GM21529 (cell line): ENCODE measurements at regions not wholly inside any gene's neighbourhood (a gene's known extent, or its start where the extent isn't known, plus 50 kb on each side); places are given as distances from the start of the nearest gene placed in this dataset.
"Not testable (repeated sequence)": the region's sequence is repeated elsewhere in the genome, so short reads cannot be mapped to it uniquely, and the experiment has no call there.

Experiments used
- ATAC-seq: cut with Tn5 transposase; IDR thresholded peaks from one replicate; pipeline ENCODE4 v1.9.1; 2021; ENCODE audit not compliant: unreplicated experiment

DNA sequence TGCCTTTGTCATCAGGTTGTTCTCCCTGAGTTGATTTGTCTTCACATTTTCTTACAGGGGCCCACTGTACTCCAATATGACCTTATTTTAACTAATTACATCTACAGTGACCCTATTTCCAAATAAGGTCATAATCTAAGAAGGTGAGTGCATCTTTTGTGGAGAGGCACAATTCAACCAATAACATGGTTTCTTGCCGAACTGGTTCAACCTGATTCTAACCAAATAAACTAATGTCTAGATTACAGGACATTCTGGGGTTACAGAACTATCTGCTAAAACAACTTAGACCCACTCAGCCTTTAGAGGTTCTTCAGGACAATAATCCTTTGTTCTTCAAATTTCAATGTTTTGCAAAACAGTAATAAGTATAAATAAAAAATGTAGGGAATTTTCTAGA lies 496.5 kb upstream of the SOX11 start:
- ATAC-seq: no peak

DNA sequence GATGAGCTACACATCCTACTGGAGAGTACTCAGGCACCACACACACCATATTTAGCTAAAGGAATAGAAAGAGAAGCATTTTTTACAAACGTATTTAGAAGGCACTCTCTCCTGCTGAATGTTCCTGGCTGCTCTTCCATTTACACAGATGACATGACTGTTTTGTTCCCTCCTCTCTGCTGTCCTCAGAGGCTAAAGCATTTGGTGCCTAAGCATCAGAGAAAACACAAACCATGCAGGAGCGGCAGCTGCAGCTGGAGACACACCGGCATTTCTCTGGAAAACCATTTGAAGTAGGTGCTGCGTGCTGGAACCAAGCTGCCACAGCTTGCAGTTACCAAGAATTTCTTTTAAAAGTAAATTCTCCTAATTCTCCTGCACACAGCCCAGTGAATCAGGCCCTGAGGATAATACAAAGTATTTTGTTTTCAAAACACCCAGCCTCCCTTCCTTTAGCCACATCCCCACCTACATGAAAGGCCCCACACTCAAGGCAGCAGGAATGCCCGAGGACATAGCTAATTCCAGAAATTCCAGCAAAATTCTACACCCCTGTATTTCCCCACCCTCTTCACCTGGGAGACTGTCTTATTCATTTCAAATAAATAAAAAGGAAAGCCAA lies 488.9 kb upstream of the SOX11 start:
- no peak for ATAC-seq

DNA sequence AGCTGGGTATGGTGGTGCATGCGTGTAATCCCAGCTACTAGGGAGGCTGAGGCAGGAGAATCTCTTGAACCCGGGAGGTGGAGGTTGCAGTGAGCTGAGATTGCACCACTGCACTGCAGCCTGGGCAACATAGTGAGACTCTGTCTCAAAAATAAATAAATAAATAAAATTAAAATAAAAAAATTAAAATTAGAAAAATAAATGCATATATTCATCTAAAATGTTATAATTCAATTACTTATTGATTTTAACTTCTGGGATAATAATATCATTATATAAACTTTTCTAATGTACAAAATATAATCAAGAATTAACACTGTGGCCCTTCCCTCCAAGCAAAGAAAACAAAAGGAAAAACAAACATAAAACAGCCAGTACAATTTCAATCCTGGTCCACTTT lies 485.4 kb upstream of the SOX11 start:
- ATAC-seq: not testable (repeated sequence)

DNA sequence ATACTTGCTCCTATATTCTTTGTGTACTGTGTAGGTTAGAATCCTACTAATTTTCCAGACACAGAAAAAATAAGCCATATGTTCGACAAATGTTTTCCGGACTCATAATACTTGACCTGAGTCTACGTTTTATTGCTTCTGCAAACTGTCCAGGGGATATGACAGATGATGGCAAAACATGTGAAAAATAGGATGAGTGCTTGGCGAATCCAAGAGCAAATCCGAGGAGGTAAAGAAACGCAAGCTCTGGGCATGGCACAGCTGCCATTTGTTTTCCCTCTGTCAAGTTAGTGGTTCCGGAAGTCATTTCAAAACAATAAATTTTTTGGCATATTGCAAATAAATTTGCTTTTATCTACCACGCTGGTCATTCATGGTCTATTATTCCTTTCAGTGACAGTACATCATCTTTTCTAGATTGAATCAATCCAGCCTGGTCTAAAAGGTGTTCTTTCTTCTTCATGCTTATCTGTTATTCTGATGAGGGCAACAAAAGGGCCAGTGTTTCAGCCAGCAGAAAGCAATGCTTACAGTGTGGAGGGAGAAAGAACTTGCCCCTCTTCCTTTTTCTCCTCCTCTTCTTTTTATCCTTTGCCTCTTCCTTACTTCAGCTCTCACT lies 476.1 kb upstream of the SOX11 start:
- ATAC-seq: no peak

DNA sequence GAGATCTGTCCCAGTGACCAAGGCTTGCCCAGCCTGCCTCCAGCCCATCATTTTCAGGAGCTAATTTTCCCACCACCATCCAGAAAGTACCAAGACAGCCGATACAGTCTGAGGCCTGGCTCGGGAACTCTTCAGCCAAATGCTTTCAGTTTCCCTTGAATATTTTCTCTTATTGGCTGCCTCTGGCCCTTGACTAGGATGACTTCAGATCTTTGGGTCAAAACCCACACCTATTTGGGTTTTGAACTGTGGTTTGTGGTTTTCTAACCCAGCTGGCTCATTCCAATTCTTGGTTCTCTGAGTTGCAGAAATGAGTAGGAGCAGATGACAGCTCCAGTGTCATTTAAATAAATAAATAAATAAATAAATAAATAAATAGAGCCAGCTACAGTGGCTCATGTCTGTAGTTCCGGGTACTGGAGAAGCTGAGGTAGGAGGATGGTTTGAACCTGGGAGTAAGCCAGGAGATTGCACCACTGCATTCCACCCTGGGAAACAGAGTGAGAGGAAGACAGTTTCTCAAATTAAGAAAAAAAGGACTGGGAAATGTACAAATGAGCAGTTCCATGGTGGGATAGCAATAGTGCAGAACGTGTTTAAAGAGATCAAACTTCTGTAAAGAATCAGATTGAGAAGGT lies 465.0 kb upstream of the SOX11 start:
- no peak for ATAC-seq

DNA sequence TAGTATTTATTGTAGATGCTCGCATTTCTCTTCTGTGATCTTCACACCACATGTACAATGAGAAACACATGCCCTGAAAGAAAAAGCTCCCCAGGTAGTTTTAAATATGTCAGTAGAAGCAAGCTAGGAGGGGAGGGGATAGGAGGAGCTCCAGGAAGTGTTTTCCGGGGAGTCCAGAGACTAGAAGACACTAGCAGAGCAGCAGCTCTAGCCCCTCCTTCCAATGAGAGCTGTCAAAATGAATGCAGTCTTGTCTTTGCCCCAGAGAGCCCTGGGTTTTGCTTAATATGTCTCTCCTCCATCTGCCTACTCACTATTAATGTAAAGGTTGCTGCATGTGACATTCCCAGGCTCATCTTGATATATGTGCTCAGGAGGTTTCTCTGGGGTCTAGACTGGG lies 462.6 kb upstream of the SOX11 start:
- no peak for ATAC-seq

DNA sequence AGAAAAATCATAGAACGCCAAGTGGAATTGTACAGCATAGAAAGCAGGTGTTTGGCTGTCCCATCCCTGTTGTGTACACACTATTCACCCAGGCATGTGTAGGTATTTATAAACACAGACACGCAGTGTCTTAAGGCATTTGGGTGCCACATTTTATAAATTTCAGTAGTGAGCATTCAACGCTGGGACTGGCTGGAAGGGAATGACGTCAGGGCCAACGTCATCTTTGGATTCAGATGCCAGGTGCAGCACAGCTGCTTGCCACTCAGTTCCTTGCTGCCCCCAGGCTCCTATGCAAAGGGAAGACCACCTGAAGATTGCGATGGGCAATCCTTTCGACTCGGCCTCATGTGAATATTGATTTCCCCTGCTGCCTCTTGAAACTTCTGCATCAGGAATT lies 461.7 kb upstream of the SOX11 start:
- ATAC-seq: no peak

DNA sequence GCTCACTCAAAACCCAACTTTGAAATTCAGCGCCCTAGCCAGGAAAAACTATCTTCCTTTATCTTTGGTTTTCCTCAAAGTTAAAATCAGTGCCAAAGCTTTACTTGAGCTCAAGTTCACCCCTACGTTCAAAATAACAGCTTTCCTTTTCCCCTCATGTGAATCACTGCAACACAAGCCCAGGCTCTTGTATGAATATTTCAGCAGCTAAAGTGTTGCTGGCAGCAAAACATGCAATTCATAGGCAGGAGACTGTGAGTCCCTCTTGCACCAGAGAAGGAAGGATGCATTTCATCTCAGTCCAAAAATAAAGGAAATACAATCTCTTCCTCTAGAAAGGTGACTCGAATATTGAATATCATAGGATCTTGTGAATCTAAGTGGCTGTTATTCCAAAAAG lies 461.3 kb upstream of the SOX11 start:
- no peak for ATAC-seq

DNA sequence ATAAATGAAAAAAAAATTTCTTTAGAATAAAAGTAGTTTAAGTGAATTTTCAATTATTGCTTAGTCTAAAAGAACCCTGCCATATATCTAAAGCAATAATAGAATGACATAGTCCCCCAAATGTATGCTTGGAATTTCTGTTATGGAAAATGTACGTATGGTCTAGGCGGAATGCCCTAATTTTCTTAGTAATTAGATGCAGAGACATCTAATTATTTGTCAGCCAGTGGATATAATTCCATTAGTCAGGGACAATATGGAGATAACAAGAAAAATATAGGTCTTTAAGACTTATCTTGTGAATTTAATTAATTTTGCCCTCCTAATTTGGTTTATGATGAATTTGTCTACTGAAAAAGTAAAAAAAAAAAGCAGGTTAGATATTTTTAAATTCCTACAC lies 460.9 kb upstream of the SOX11 start:
- no peak for ATAC-seq

DNA sequence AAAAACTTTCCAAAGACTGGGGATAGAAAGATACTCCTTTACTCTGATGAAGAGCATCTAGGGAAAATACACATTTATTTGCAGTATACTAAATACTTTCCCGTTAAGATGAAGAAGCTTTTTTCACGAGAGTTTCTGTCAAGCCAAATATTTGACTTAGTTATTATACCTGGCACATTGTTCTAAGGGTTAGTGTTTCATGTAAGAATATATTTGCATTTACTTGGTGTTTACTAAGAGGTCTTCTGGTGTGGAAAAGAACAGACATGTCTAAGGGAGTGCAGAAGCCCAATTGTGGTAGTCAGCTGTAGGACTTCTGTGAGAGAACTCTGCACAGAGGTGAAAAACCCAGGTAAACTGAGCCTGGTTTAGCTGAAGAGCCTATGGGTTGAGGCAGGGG lies 457.6 kb upstream of the SOX11 start:
- ATAC-seq: no peak

DNA sequence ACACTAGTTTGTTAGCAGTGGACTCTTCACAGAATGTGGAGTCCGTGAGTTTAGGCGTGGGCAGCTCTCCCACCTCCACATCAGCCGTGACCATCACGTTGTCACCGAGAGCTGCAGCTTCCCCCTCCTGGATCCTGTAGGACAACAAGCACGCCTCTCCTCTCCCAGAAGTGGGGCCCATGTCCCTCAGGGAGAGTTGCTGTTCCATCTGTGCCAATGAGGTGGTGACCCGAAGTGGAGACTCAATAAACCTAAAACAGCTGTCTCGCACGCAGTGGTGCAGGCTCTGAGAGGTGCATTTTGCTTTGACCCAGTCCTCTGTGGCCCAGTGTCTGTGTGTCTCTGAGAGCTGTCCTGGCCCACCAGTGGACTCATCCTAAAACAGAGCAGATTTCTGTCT lies 456.5 kb upstream of the SOX11 start:
- ATAC-seq: no peak

DNA sequence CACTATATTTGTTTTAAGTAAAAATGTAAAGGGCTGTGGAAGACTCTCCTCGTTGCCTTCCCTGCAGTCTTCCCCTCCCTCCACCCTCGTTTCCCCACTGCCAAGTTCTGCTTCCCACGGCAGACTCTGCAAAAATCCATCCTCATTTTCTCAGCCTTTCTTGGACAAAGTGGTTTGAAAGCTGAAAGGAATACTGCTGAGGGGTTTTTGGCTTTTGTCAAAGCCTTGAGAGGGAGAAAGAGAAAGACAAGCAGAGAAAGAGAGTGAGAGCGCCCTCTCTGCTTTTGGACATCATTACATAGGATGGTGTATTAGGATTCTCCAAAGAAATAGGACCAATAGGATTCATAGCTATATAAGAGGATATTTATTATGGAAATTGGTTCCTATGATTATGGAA lies 455.9 kb upstream of the SOX11 start:
- no peak for ATAC-seq

DNA sequence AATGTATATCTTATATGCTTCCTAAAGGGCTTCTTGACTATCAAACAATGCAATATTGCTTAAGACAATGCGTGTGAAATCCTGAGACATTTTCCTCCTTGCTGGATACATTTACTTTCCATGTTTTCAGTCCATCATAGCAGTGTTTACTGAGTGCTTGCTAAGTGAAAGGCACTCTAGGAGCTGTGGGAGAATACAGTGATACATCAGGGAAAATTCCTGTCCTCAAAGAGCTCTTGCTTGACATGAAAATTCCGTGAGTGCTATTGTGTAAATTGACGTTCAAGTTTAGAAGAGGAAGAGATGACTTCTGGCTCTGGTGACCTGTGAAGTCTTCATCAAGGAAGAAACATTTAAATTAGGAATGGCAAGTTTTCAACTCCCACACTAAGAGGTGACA lies 449.4 kb upstream of the SOX11 start:
- ATAC-seq: no peak

DNA sequence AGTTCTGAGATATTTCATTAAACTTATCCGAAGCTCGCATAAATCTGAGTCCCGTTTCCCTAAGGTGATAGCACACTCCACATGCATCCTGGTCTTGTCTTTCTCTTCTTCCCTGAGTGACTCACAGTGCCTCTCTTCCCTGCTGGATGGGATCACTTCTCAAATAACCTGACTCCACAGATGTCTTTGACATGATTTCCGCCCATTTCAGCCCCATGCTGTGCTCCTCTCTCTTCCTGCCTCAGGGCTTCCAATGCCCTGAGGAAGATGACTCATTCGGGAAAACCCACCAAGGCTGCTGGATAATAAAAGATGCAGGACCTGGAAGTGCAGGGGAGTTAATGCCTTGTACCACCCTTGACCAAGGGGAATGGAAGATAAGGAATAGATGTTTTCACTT lies 441.7 kb upstream of the SOX11 start:
- ATAC-seq: no peak

DNA sequence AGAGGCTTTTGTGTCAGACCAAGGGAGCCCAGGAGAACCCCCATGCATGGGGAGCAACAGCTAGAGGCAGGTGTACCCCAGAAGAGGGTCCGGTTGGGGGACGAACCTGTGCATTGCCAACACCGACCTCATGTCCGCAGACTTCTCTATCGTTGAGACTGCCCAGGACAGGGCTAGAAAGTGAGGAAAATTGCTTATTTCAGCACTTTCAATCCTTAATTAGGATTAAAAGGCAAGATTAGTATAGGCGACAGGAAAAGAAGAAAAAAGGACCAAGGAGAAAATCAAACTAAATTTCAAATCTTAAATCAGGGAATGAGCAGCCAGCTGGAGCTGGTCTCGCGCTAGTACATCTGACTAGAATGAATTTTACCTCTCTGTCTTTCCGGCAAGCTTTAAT lies 438.9 kb upstream of the SOX11 start:
- no peak for ATAC-seq

DNA sequence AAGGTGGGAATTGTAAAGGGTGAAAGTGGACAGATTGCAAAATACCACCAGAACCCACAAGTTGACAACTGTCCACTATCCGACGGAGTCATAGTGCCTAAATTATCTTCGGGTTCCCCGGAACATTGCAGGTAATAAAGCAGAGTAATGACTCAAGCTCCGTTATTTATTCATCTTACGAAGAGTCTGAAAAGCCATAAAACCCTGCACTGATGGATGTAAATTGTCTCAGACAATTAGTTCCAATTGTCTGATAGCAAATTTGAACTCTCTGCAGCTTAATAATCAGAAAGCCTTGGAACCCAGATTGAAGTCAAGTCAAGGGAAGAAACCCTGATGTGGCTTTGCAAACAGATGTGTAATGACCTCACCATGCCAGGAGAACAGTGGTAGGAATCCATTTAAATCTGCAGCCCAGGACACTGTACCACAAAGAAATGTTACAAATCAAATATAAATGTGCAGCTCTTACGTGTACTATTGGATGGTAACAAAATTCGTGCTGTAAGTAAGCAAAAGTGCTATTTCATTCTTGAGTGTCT lies 437.3 kb upstream of the SOX11 start:
- no peak for ATAC-seq

DNA sequence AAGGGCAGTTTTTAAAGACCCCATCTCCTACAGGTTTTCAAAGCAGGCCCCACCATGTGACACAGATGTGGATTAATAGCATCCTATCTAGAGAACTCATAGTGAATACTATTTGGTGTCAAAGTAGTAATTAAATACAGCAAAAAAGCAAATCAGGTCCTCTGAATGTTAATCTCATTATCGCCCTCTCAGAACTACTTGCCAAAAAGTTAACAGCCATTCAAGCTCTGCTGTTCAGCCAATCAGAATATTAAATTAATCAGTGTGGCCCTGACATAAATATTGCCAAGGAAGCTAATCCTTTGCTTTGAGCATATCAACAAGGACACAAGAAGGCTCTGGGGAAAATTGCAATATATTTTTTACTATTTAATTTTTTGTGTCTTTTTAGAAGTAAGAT lies 428.9 kb upstream of the SOX11 start:
- no peak for ATAC-seq

DNA sequence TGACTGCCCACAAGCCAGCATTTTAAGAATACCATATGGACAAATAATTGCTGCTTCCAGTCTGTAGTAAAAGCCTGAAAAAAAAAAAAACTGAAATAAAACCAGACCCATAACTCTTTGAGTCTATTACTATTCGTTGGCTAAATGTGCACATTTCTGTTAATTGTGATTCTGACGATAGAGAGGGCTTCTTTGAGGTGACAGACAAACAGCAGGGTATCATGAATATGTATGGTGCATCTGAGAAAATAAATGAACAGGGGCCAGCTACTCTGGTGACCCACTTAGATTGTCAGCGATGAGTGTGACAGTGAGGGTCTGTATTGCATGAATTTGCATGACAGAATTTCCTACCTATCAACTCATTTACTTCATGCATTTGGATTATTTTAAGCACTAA lies 427.8 kb upstream of the SOX11 start:
- no peak for ATAC-seq

DNA sequence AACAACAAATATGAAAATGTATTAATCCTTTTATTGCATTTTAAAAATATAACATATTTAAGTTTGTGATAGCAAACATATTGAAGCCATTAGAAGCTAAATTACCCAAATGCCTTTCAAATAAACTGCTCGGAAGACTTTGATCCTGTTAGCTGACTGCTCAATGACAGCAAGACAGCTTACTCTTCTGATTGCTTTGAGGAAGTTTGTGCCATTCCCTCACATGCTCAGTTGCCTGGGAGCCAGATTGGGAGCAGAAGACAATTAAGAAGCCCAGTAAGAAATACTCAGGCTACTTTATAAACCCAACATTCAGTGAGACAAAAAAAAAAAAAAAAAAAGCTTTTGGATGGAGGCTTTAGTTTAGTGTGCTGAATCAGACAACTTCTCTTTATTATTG lies 407.1 kb upstream of the SOX11 start:
- no peak for ATAC-seq

DNA sequence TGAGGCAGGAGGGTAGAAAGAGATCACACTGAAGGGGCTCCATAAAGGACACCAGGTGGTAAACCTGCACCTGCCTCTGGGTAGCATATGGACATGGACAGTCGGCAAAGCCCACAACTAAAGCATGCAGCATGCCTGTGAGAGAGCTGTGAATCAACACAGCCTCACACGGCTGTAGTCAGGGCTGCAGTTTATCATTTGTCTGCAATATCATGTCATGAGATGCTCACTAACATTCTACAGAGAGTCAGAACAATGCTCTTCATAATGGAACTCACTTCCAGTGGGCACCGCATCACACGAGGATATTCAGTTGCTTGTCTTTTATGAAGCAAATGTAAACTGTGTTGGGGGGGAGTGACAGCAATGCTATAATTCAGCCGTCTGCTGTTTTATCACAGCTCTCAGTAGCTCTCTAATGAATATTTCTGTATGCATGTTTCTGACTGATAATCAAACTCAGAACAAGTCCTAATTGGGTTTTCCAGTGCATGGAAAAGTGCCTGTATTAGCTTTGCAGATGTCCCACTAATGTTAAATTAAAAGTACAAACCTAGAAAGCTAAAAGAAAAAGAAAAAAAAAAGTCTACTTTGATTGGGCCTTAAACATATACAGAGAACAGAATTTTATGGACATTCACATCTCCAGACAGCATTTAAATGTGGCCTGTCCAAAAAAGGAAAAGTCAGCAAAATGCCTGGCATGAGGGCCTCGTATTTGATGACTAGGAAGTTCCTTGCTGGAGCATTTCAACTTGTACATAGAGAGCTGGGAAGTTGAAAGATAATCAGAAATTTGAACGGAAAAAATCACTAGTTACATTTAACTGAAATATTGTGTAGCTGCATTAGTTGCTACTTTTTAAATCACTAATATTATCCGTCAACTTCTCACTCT lies 406.1 kb upstream of the SOX11 start:
- ATAC-seq: no peak

DNA sequence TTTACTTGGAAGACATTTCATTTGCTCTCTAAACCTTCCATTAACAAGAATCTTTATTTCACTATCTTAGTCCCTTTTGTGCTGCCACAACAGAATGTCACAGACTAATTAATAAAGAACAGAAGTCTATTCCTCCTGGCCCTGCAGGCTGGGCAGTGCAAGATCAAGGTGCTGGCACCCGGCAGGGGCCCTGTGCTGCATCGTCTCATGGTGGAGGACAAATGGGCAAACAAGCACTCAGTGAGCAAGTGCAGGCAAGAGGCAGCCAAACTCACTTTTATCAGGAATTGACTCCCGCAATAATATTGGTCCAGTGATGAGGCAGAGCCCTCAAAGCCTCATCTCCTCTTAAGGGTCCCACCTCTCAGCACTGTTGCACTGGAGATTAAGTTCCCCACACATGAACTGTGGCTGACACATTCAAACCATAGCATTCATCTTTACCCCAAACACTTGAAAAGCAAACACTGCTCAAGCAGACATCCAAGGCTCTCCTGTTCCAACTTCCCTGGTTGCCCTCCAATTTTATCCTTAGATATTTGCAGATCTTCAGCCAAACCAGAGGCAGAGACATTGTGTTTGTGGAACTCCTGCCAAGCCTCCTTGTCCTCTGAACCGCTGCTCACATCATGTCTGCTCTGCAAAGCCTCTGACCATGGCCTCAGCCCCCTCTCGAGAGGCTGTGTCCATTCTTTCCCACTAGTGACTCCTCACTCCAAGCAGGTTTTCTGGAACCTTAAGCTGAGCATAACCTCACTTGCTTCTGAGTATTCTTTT lies 404.4 kb upstream of the SOX11 start:
- no peak for ATAC-seq
